ENCODE measurements at regions not wholly inside any gene's neighbourhood (a gene's known extent, or its start where the extent isn't known, plus 50 kb on each side); places are given as distances from the start of the nearest gene placed in this dataset.

DNA sequence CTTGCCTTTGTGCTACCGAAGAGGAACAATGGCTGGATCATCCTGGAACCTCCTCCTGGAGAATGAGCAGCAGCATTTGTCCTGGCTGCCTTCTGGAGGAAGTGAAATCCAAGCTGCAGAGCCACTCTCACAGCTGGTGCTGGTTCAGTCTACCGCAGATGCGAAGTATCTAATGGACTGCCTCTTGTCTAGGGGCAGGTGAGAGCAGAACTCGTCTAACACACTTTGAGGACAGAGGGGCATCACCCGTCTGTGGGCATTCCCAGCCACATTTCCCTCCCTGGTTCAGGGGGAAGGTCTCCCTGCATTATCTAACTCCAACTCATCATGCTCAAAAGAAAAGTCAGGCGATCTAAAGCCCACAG, 338.2 kb upstream of the GATB start:
- no peak overlapping the region for H3K4me3 ChIP-seq (ENCODE audit: low read length)
- no peaks in the 10 kb centered on the region for H3K9me3 ChIP-seq (ENCODE audit: control insufficient read depth, low read depth, low read length)
- no peak for DNase-seq
- no CpG with 5 or more reads among the region's 6 CpGs for WGBS (ENCODE audit: insufficient coverage, low lambda C conversion rate)
- H3K4me1 ChIP-seq (ENCODE audit: control insufficient read depth, insufficient read depth, low read length), result peaks cover 21% of the 10 kb centered on the region
- no peaks in the 10 kb centered on the region for H3K36me3 ChIP-seq (ENCODE audit: control insufficient read depth, insufficient read depth, low read length)
- no peak overlapping the region for H3K27ac ChIP-seq (ENCODE audit: low read length)
- H3K27me3 ChIP-seq (ENCODE audit: control insufficient read depth, insufficient read depth, low read length), result no peaks in the 10 kb centered on the region

DNA sequence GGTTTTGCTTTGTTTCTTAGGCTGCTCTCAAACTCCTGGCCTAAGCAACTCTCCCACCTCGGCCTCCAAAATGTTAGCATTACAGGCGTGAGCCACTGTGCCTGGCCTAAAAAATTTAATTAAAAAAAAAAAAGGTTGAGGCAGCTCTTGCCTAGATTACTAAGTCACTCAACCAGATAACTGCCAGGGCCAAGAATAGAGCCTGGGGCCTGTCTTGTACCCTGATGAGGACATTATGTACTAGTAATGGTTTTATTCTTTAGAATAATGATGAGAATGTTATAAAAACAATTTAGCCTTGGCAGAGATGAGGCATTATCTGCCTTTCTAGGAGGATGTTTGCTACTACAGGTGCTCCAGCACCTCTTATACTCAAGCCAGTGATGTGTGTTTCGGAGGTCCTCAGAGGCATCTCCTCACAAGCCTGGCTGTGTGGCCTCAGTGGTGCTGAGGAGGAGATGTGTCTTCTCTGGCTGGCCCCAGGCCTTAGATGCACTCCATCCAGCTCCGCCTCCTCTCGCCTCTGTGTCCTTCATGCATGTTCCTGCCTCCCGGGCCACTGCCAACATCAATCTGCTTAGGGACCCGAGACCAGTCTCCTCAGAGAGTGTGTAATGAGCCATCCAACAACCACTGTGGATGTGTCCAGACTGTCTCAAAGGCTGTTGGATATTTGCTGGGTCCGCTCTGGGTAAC, 337.7 kb upstream of the GATB start:
- Histone ChIP-seq H3K9me3 (ENCODE audit: control insufficient read depth, low read depth, low read length) (no peaks in the 10 kb centered on the region), H3K4me3 (ENCODE audit: low read length) (no peak overlapping the region), H3K36me3 (ENCODE audit: control insufficient read depth, insufficient read depth, low read length) (no peaks in the 10 kb centered on the region), H3K4me1 (ENCODE audit: control insufficient read depth, insufficient read depth, low read length) (peaks cover 16% of the 10 kb centered on the region), H3K27me3 (ENCODE audit: control insufficient read depth, insufficient read depth, low read length) (no peaks in the 10 kb centered on the region), H3K27ac (ENCODE audit: low read length) (no peak overlapping the region)
- no CpG with 5 or more reads among the region's 8 CpGs for WGBS (ENCODE audit: insufficient coverage, low lambda C conversion rate)
- no peak for DNase-seq

DNA sequence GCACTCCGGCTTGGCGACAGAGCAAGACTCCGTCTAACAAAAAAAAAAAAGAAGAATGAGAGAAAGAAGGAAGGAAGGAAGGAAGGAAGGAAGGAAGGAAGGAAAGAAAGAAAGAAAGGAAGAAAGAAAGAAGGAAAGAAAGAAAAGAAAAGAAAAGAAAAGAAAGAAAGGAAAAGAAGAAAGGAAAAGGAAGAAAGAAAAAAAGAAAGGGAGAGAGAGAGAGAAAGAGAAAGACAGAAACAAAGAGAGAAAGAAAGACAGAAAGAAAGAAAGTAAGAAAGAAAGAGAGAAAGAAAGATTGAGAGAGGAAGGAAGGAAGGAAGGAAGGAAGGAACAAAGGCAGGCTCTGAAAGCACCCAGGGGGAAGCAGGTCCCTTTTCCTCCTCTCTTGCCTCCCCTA, 336.6 kb upstream of the GATB start:
- WGBS (ENCODE audit: insufficient coverage, low lambda C conversion rate), result 96% methylated on average over 3 of the region's 3 CpGs
- DNase-seq, result no peak

DNA sequence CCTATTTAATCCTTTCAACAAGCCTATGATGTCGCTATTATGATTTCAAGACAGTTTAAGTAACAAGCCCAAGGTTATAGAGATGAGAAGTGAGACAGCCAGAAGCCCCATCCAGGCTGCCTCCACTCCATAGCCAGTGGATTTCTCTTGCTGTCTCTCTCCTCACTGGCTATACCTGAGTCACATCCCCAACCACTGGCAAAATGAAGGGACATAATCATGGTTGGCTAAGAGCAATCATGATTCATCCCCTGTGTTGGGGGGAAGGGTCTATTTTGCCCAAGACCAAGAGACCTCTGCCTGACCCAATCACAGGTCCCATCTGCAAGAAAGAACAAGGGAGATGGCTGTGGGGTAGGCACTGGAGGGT, 334.9 kb upstream of the GATB start:
- no peaks in the 10 kb centered on the region for H3K27me3 ChIP-seq (ENCODE audit: control insufficient read depth, insufficient read depth, low read length)
- no peak overlapping the region for H3K4me3 ChIP-seq (ENCODE audit: low read length)
- H3K27ac ChIP-seq (ENCODE audit: low read length), result no peak overlapping the region
- no peaks in the 10 kb centered on the region for H3K4me1 ChIP-seq (ENCODE audit: control insufficient read depth, insufficient read depth, low read length)
- no CpG with 5 or more reads among the region's 1 CpG for WGBS (ENCODE audit: insufficient coverage, low lambda C conversion rate)
- H3K9me3 ChIP-seq (ENCODE audit: control insufficient read depth, low read depth, low read length), result no peaks in the 10 kb centered on the region
- H3K36me3 ChIP-seq (ENCODE audit: control insufficient read depth, insufficient read depth, low read length), result no peaks in the 10 kb centered on the region
- DNase-seq, result no peak

More for the DNA sequence above, 336.6 kb upstream of the GATB start:
- Histone ChIP-seq H3K9me3 (ENCODE audit: control insufficient read depth, low read depth, low read length) (no peaks in the 10 kb centered on the region), H3K4me1 (ENCODE audit: control insufficient read depth, insufficient read depth, low read length) (peaks cover 6% of the 10 kb centered on the region), H3K36me3 (ENCODE audit: control insufficient read depth, insufficient read depth, low read length) (no peaks in the 10 kb centered on the region), H3K27me3 (ENCODE audit: control insufficient read depth, insufficient read depth, low read length) (no peaks in the 10 kb centered on the region), H3K4me3 (ENCODE audit: low read length) (no peak overlapping the region), H3K27ac (ENCODE audit: low read length) (no peak overlapping the region)

DNA sequence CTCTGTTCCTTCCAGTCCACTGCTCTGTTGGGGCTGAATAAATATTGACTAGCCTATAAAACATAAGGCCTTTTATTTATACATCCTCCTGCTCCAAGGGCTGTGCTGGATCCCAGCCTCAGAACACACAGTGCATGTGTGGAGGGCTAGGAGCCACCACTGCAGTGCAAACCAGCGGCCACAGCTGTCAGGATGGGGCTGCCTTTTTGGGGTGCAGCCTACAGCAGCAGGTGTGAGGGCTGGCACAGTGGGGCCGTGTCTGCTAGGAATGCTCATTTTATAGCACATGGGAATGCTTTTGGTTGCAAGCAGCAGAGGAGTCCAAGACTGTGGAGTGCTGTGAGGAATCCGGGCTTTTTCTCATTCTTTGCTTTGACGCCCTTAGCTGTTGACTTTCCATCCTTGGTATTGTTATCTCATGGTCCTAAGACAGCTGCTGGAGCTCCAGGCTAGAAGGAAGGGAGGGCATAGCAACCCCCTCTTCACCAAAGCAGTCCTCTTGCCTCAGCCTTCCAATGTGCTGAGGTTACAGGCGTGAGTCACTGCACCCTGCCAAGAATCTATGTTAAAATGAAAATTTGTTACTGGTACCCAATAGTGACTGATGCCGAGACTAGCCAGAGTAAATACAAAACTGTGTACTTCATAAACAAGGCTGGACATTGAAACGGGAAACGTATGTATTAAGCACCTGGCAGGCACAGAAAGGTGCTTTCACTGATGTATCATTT, 334.3 kb upstream of the GATB start:
- H3K4me1 ChIP-seq (ENCODE audit: control insufficient read depth, insufficient read depth, low read length), result no peaks in the 10 kb centered on the region

DNA sequence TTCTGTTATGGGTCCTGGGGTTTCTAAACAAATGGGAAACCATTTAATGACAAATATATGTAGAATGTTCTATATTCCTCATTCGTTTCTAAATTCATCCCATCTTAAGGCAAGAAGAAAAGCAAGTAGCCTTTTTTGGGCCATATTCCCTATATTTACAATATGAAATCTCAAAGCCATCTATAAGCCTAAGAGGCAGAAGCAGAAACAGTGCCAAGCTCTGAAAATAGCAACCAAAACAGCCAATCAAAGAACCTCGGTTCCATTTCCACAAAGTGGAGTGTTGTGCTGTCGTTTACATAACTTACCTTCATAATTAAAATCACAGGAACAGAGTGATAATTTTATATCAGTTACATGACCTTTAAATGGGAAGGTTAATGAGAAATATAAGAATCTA, 330.6 kb upstream of the GATB start:
- WGBS (ENCODE audit: insufficient coverage, low lambda C conversion rate), result no CpG with 5 or more reads among the region's 3 CpGs
- Histone ChIP-seq H3K36me3 (ENCODE audit: control insufficient read depth, insufficient read depth, low read length) (no peaks in the 10 kb centered on the region), H3K27me3 (ENCODE audit: control insufficient read depth, insufficient read depth, low read length) (no peaks in the 10 kb centered on the region), H3K27ac (ENCODE audit: low read length) (no peak overlapping the region), H3K4me3 (ENCODE audit: low read length) (no peak overlapping the region), H3K9me3 (ENCODE audit: control insufficient read depth, low read depth, low read length) (no peaks in the 10 kb centered on the region), H3K4me1 (ENCODE audit: control insufficient read depth, insufficient read depth, low read length) (peaks cover 6% of the 10 kb centered on the region)
- DNase-seq, result no peak

More for the DNA sequence above, 334.3 kb upstream of the GATB start:
- no peaks in the 10 kb centered on the region for H3K27me3 ChIP-seq (ENCODE audit: control insufficient read depth, insufficient read depth, low read length)
- peak in 1 of 2 donors; percentile 31 for DNase-seq
- H3K4me3 ChIP-seq (ENCODE audit: low read length), result no peak overlapping the region
- no peaks in the 10 kb centered on the region for H3K9me3 ChIP-seq (ENCODE audit: control insufficient read depth, low read depth, low read length)
- no peak overlapping the region for H3K27ac ChIP-seq (ENCODE audit: low read length)
- WGBS (ENCODE audit: insufficient coverage, low lambda C conversion rate), result no CpG with 5 or more reads among the region's 8 CpGs
- H3K36me3 ChIP-seq (ENCODE audit: control insufficient read depth, insufficient read depth, low read length), result no peaks in the 10 kb centered on the region

DNA sequence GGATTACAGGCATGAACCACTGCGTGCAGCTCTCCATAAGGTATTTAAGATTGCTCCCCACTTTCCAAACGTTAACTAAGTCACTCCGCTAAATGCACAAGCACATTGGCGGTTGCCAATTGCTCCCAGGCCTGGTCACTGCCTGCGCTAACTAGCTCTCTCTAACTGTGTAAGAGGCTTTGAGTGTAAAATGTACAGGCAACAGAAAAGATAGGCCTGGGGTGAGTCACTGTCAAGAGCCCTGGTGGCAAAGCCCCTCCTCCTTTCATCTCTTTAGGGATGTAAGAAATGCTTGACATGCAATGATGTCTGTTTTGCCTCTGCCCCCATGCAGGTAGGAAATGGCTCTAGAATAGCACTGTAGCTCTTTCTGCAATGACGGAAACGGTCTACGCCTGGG, 329.7 kb upstream of the GATB start:
- Histone ChIP-seq H3K9me3 (ENCODE audit: control insufficient read depth, low read depth, low read length) (no peaks in the 10 kb centered on the region), H3K27me3 (ENCODE audit: control insufficient read depth, insufficient read depth, low read length) (no peaks in the 10 kb centered on the region), H3K4me1 (ENCODE audit: control insufficient read depth, insufficient read depth, low read length) (peaks cover 6% of the 10 kb centered on the region), H3K27ac (ENCODE audit: low read length) (no peak overlapping the region), H3K36me3 (ENCODE audit: control insufficient read depth, insufficient read depth, low read length) (no peaks in the 10 kb centered on the region), H3K4me3 (ENCODE audit: low read length) (no peak overlapping the region)
- no peak for DNase-seq
- no CpG with 5 or more reads among the region's 8 CpGs for WGBS (ENCODE audit: insufficient coverage, low lambda C conversion rate)

DNA sequence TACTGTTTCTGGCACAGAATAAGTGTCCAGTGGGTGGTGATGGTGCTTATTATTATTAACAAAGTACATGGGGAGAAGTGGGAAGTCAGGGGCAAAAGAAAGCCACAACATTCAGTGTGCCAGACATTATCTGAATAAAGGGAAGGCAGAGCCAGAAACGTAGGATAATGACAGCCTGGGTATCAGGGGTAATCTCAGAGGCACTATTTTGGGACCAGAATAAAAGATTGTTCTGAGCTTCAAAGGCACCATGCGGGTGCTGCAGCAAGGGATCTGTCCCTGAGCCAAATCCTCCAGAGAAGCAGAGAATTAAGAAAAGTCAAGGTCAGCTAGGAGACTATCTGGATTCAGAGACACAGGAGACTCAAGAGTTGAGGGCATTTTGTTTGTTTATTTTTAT, 328.8 kb upstream of the GATB start:
- Histone ChIP-seq H3K27ac (ENCODE audit: low read length) (no peak overlapping the region), H3K4me3 (ENCODE audit: low read length) (no peak overlapping the region), H3K4me1 (ENCODE audit: control insufficient read depth, insufficient read depth, low read length) (peaks cover 6% of the 10 kb centered on the region), H3K9me3 (ENCODE audit: control insufficient read depth, low read depth, low read length) (no peaks in the 10 kb centered on the region), H3K27me3 (ENCODE audit: control insufficient read depth, insufficient read depth, low read length) (no peaks in the 10 kb centered on the region), H3K36me3 (ENCODE audit: control insufficient read depth, insufficient read depth, low read length) (no peaks in the 10 kb centered on the region)
- WGBS (ENCODE audit: insufficient coverage, low lambda C conversion rate), result no CpG with 5 or more reads among the region's 2 CpGs
- no peak for DNase-seq

DNA sequence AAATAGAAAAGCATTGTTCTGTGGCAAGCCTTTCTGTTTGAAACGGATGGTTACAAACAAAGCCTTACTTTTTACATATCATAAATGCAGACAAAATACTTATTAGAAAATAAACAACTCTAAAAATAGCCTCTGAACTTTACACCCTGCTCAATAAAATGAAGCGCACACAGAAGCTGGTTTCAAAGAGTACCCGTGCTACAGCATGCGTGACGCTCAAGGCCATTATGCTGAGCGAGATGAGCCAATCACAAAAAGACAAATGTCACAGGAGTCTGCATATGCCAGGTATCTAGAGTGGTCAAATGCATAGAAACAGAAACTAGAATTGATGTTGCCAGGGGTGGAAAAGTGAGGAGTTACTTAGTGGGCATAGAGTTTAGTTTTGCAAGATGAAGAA, 326.5 kb upstream of the GATB start:
- DNase-seq, result peak; percentile 85 to 93
- Histone ChIP-seq H3K27me3 (ENCODE audit: control insufficient read depth, insufficient read depth, low read length) (no peaks in the 10 kb centered on the region), H3K9me3 (ENCODE audit: control insufficient read depth, low read depth, low read length) (no peaks in the 10 kb centered on the region), H3K36me3 (ENCODE audit: control insufficient read depth, insufficient read depth, low read length) (no peaks in the 10 kb centered on the region), H3K4me3 (ENCODE audit: low read length) (no peak overlapping the region), H3K4me1 (ENCODE audit: control insufficient read depth, insufficient read depth, low read length) (peaks cover 12% of the 10 kb centered on the region), H3K27ac (ENCODE audit: low read length) (no peak overlapping the region)
- WGBS (ENCODE audit: insufficient coverage, low lambda C conversion rate), result 18% methylated on average over 2 of the region's 6 CpGs

DNA sequence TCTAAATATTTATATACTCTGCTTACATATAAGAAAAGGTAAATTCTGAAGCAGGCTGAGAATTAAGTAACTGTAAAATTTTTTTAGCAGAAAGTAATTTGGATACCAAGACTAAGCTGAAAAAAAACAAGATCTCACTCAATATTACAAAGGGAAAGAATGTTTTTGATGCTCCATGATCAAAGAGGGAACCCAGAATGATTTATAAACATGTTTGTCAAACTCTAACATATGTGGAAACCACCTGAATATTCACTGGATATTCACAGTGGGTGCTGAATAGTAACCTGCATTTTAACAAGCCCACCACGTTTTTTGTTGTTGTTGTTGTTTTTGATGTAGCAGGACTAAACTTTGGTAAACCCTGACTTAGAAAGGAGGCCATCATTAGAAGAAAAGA, 324.9 kb upstream of the GATB start:
- WGBS (ENCODE audit: insufficient coverage, low lambda C conversion rate), result no CpG with 5 or more reads among the region's 1 CpG
- Histone ChIP-seq H3K27ac (ENCODE audit: low read length) (no peak overlapping the region), H3K27me3 (ENCODE audit: control insufficient read depth, insufficient read depth, low read length) (no peaks in the 10 kb centered on the region), H3K4me1 (ENCODE audit: control insufficient read depth, insufficient read depth, low read length) (peaks cover 12% of the 10 kb centered on the region), H3K4me3 (ENCODE audit: low read length) (no peak overlapping the region), H3K9me3 (ENCODE audit: control insufficient read depth, low read depth, low read length) (no peaks in the 10 kb centered on the region), H3K36me3 (ENCODE audit: control insufficient read depth, insufficient read depth, low read length) (no peaks in the 10 kb centered on the region)
- no peak for DNase-seq

DNA sequence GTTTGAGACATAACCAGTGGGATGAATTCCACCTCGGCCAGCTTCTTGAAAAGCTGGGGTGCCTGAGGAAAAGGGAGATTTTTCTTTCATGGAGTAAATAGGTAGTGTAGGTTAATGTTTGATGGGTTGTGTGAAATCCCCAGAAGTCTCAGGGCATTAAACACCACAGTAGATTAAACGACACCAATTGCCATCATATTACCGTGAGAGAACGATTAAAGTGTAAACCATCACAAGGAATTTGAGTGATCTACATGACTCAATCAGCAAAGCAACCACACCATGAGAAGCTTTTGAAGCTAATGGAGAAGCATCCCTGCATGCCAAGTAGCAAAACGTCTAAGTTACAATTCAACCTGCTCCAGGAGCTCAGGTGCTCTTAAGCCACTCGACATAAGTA, 322.5 kb upstream of the GATB start:
- Histone ChIP-seq H3K36me3 (ENCODE audit: control insufficient read depth, insufficient read depth, low read length) (no peaks in the 10 kb centered on the region), H3K4me1 (ENCODE audit: control insufficient read depth, insufficient read depth, low read length) (peaks cover 12% of the 10 kb centered on the region), H3K27me3 (ENCODE audit: control insufficient read depth, insufficient read depth, low read length) (no peaks in the 10 kb centered on the region), H3K9me3 (ENCODE audit: control insufficient read depth, low read depth, low read length) (no peaks in the 10 kb centered on the region), H3K27ac (ENCODE audit: low read length) (no peak overlapping the region), H3K4me3 (ENCODE audit: low read length) (no peak overlapping the region)
- WGBS (ENCODE audit: insufficient coverage, low lambda C conversion rate), result no CpG with 5 or more reads among the region's 6 CpGs
- DNase-seq, result peak in 1 of 2 donors; percentile 53

Measured in large intestine (tissue), 3 donors.